ENCODE measurements at regions not wholly inside any gene's neighbourhood (a gene's known extent, or its start where the extent isn't known, plus 50 kb on each side); places are given as distances from the start of the nearest gene placed in this dataset.

DNA sequence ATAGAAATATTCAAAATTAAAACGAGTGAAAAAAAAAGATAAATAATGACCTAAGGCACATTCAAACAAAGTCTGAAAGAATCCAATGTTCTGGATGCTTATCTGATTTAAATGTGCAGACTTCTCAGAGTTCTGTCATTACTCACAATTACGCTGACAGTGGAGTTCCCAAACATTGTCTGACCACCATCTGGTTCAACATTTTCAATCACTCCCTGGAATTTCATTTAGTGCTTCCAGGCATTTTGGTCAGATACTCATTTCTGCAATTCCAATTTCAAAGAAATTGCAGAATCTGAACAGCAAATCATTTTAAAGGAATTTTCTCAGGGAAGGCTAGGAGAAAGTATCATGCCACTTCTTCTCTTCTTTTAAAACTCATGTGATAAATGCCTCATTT lies 398.2 kb upstream of the PDE3A start:
- TF ChIP-seq, protein P1, sequence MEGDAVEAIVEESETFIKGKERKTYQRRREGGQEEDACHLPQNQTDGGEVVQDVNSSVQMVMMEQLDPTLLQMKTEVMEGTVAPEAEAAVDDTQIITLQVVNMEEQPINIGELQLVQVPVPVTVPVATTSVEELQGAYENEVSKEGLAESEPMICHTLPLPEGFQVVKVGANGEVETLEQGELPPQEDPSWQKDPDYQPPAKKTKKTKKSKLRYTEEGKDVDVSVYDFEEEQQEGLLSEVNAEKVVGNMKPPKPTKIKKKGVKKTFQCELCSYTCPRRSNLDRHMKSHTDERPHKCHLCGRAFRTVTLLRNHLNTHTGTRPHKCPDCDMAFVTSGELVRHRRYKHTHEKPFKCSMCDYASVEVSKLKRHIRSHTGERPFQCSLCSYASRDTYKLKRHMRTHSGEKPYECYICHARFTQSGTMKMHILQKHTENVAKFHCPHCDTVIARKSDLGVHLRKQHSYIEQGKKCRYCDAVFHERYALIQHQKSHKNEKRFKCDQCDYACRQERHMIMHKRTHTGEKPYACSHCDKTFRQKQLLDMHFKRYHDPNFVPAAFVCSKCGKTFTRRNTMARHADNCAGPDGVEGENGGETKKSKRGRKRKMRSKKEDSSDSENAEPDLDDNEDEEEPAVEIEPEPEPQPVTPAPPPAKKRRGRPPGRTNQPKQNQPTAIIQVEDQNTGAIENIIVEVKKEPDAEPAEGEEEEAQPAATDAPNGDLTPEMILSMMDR (IDR thresholded peaks at IDR 0.05; ENCODE audit: low read depth, low read length, poor library complexity, severe bottlenecking), result no peak
- no peak for TF ChIP-seq EZH2phosphoT487 (IDR thresholded peaks at IDR 0.05; ENCODE audit: borderline replicate concordance, low read length)
